HepG2 (cell line): ENCODE measurements at regions not wholly inside any gene's neighbourhood (a gene's known extent, or its start where the extent isn't known, plus 50 kb on each side); places are given as distances from the start of the nearest gene placed in this dataset.

ENCODE experiments used
- HNRNPH1 ChIP-seq: fragments of 200-400 bp; formaldehyde crosslinking; optimal IDR thresholded peaks from 2 replicates; pipeline ENCODE3; 2017; ENCODE audit warnings: mild to moderate bottlenecking, low read depth, low read length
- NFATC3 ChIP-seq: sonication (generic); formaldehyde crosslinking; IDR thresholded peaks from 2 replicates; pipeline ENCODE4 v1.5.1; 2020; ENCODE audit warnings: mild to moderate bottlenecking, missing genetic modification reagents
- NFE2L1 ChIP-seq: sonication (generic); formaldehyde crosslinking; IDR thresholded peaks from 2 replicates; pipeline ENCODE4 v1.4.0; 2020; ENCODE audit warnings: missing genetic modification reagents, mild to moderate bottlenecking, borderline replicate concordance
- RAD21 ChIP-seq: fragments of 450-650 bp; formaldehyde crosslinking; IDR thresholded peaks from 2 replicates; pipeline ENCODE4 v1.5.0; 2020; ENCODE audit warnings: mild to moderate bottlenecking
- RAD51 ChIP-seq: fragments of 450-650 bp; IDR thresholded peaks from 2 replicates; pipeline ENCODE4 v1.6.1; 2016; ENCODE audit warnings: borderline replicate concordance
- SIN3A ChIP-seq: IDR thresholded peaks from 2 replicates; pipeline ENCODE4 v1.6.1; 2011; ENCODE audit warnings: low read depth, mild to moderate bottlenecking, control low read depth, low read length, borderline replicate concordance
- TF ChIP-seq, protein P1 (sequence below): sonication (generic); formaldehyde crosslinking; IDR thresholded peaks from 2 replicates; pipeline ENCODE4 v1.5.0; 2020; ENCODE audit warnings: mild to moderate bottlenecking, missing genetic modification reagents, moderate library complexity

- TF ChIP-seq, protein P1, sequence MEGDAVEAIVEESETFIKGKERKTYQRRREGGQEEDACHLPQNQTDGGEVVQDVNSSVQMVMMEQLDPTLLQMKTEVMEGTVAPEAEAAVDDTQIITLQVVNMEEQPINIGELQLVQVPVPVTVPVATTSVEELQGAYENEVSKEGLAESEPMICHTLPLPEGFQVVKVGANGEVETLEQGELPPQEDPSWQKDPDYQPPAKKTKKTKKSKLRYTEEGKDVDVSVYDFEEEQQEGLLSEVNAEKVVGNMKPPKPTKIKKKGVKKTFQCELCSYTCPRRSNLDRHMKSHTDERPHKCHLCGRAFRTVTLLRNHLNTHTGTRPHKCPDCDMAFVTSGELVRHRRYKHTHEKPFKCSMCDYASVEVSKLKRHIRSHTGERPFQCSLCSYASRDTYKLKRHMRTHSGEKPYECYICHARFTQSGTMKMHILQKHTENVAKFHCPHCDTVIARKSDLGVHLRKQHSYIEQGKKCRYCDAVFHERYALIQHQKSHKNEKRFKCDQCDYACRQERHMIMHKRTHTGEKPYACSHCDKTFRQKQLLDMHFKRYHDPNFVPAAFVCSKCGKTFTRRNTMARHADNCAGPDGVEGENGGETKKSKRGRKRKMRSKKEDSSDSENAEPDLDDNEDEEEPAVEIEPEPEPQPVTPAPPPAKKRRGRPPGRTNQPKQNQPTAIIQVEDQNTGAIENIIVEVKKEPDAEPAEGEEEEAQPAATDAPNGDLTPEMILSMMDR (CRISPR knock-in tag) = no peak
- TF ChIP-seq RAD51 (no peak), HNRNPH1 (no peak), NFE2L1 (CRISPR knock-in tag) (no peak), RAD21 (no peak), SIN3A (no peak), NFATC3 (CRISPR knock-in tag) (no peak)
Measured at GRCh38 chr5:34475249-34475966, 180.7 kb upstream of the RAI14 start.
